ENCODE measurements at regions not wholly inside any gene's neighbourhood (a gene's known extent, or its start where the extent isn't known, plus 50 kb on each side); places are given as distances from the start of the nearest gene placed in this dataset.

DNA sequence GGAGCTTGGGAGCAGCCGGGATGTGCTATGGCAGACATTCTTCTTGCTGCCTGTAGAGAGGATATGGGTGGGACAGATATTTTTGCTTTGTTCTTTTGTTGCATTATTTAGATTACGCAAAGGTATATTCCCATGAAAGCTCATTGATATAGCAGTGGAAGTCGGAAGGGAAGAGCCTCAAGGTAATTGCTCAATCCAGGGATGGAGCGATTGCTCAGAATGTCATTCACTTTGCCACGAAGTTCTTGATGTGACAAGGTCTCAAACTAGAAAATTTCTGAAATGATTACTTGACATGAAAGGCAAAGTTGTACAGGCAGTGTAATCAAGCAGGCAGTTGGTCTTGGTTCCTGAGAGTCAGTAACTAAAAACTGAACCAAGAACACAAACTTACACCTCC lies 615.6 kb upstream of the CDH4 start:
- Mint-ChIP-seq H3K4me3 (no peak overlapping the region), H3K9me3 (no peaks in the 10 kb centered on the region), H3K27me3 (no peaks in the 10 kb centered on the region), H3K36me3 (ENCODE audit: insufficient read depth) (no peaks in the 10 kb centered on the region), H3K27ac (ENCODE audit: low read depth) (no peak overlapping the region), H3K4me1 (no peaks in the 10 kb centered on the region)
- ATAC-seq (replicated peaks; ENCODE audit: extremely low read depth, poor library complexity, severe bottlenecking) = no peak
- no peak for DNase-seq (ENCODE audit: low spot score in 2 of 2)

DNA sequence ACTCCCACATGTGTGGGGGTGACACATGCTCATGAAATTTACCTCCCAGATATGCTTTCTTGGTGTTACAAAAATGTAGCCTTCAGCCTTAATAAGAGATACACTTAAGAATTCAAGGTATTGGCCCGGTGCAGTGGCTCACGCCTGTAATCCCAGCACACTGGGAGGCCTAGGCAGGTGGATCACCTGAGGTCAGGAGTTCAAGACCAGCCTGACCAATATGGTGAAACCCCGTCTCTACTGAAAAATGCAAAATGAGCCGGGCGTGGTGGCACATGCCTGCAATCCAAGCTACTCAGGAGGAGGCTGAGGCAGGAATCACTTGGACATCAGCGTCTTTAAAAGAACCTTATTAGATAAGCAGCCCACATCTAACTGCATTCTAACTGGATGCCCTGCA lies 614.3 kb upstream of the CDH4 start:
- no peak overlapping the region for H3K27ac Mint-ChIP-seq (ENCODE audit: low read depth)

DNA sequence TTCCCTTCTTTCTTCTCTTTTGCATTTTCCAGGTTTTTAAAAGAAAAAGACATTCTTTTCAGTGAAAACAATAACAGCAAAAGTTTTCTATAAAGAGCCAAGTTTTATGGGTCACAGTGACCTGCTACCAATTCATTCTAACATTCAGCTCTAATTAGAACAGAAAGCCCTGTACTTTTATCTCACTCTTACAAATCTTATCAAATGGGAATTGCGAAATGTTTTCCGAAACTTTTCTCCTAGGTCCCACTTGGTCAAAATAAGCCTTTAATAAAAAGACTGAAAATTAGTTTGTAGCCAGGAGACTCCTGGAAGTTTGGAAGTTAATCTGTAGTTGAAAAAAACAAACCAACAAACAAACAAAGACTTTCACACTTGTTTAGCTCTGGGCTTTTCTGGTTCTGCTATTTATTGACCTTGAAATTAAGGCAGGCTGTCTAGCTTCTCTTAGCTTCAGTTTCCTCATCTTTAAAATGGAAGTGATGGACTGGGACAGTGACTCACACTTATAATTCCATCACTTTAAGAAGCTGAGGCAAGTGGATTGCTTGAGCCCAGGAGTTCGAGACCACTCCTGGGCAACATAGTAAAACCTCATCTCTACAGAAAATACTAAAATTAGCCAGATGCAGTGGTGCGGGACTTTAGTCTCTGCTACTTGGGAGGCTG lies 613.5 kb upstream of the CDH4 start:
- DNase-seq (ENCODE audit: low spot score in 2 of 2) (no peak), ATAC-seq (replicated peaks; ENCODE audit: extremely low read depth, poor library complexity, severe bottlenecking) (no peak)
- Mint-ChIP-seq H3K4me3 (no peak overlapping the region), H3K9me3 (no peaks in the 10 kb centered on the region), H3K27ac (ENCODE audit: low read depth) (no peak overlapping the region), H3K36me3 (ENCODE audit: insufficient read depth) (no peaks in the 10 kb centered on the region), H3K4me1 (no peaks in the 10 kb centered on the region), H3K27me3 (peaks cover 18% of the 10 kb centered on the region)

More for the DNA sequence above, 614.3 kb upstream of the CDH4 start:
- peaks cover 12% of the 10 kb centered on the region for H3K27me3 Mint-ChIP-seq
- no peak for DNase-seq (ENCODE audit: low spot score in 2 of 2)
- no peaks in the 10 kb centered on the region for H3K4me1 Mint-ChIP-seq
- H3K4me3 Mint-ChIP-seq = no peak overlapping the region
- no peak for ATAC-seq (replicated peaks; ENCODE audit: extremely low read depth, poor library complexity, severe bottlenecking)
- no peaks in the 10 kb centered on the region for H3K9me3 Mint-ChIP-seq
- no peaks in the 10 kb centered on the region for H3K36me3 Mint-ChIP-seq (ENCODE audit: insufficient read depth)

DNA sequence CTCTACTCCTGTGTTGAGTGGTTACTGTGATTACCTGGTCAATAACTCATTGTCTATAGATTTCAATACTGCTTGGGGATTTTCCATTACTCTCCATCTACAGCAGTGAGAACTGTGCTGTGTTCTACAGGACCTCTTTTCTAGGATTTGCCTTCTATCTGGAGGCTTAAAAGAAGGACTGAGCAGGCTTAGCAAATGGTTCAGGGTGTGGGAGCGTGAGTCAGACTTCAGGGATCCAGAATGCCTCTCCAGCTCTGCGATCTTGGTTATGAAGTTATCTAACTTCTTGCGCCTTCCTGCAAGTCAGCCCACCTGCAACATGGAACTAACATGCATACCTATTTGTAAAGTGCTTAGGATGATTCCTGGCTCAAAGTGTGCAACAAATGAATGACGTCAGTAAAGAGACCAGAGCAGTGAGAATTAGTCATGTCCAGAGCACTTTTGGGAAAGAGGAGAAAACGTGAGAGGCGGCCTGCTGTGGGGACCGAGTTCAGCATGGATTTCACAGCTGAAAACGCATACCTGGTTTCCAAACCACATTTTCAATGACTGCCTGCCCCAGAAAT lies 610.1 kb upstream of the CDH4 start:
- Mint-ChIP-seq H3K4me1 (no peaks in the 10 kb centered on the region), H3K9me3 (no peaks in the 10 kb centered on the region), H3K4me3 (no peak overlapping the region), H3K36me3 (ENCODE audit: insufficient read depth) (no peaks in the 10 kb centered on the region), H3K27ac (ENCODE audit: low read depth) (no peak overlapping the region), H3K27me3 (peaks cover 18% of the 10 kb centered on the region)
- ATAC-seq (replicated peaks; ENCODE audit: extremely low read depth, poor library complexity, severe bottlenecking) (no peak), DNase-seq (ENCODE audit: low spot score in 2 of 2) (no peak)

DNA sequence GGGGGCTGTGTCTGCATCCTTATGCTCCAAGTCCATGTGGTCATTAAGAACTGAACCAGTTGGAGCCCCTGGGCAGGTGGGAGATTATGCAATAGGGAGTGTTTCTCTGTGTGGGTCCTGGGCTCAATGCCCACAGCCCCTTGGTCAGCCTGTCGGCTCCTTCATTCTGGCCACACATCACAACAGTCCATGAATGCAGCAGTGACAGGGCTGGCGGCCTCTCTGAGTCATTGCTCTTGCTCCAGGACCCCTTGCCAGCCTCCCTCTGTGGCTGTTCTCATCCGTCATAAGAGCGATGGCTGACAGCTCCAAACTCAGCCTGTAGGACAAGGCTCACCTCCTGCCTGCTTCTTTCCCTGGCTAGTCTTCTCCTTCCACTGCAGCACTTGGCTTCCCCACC lies 609.5 kb upstream of the CDH4 start:
- DNase-seq (ENCODE audit: low spot score in 2 of 2) (no peak), ATAC-seq (replicated peaks; ENCODE audit: extremely low read depth, poor library complexity, severe bottlenecking) (no peak)
- H3K36me3 Mint-ChIP-seq (ENCODE audit: insufficient read depth) = no peaks in the 10 kb centered on the region
- no peaks in the 10 kb centered on the region for H3K9me3 Mint-ChIP-seq
- H3K4me1 Mint-ChIP-seq = no peaks in the 10 kb centered on the region
- no peak overlapping the region for H3K27ac Mint-ChIP-seq (ENCODE audit: low read depth)
- peaks cover 18% of the 10 kb centered on the region for H3K27me3 Mint-ChIP-seq
- H3K4me3 Mint-ChIP-seq = no peak overlapping the region

DNA sequence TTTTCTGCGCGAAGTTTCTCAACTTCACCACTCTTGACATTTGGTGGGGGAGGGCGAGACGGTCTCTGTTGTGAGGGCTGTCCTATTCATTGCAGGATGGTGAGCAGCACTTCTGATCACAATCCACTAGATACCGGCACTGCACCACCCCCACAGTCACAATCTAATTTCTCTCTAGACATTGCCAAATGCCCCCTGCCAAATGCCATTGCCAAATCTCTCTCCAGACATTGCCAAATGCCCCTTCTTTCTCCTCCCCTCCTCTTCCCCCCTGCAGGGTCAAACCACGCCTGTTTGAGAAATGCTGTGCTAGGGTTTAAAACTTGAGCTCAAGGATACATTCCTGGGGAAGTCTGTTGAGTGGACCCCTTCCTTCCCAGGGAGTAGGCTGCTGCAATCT lies 603.5 kb upstream of the CDH4 start:
- Mint-ChIP-seq H3K27me3 (peaks cover 6% of the 10 kb centered on the region), H3K4me3 (no peak overlapping the region), H3K27ac (ENCODE audit: low read depth) (no peak overlapping the region), H3K4me1 (no peaks in the 10 kb centered on the region), H3K36me3 (ENCODE audit: insufficient read depth) (no peaks in the 10 kb centered on the region), H3K9me3 (peaks cover 6% of the 10 kb centered on the region)
- DNase-seq (ENCODE audit: low spot score in 2 of 2) (no peak), ATAC-seq (replicated peaks; ENCODE audit: extremely low read depth, poor library complexity, severe bottlenecking) (no peak)

DNA sequence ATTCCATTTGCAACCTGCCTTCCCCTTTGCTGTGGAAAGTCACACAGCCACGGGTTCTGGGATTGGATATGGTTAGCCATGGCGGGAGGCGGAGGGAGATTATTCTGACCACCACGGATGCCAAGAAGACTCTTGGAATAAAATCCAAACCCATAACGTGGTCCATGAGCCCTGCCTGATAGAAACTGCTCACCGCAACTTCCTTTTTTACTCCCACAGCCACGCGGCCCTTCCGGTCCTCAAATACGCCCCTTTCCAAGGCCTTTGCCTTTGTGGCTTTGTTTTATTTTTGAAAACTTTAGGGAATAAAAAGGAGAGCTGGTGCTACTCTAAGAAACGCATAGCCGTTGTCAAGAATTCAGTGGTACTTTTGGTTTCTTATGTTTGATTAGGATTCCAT lies 602.5 kb upstream of the CDH4 start:
- Mint-ChIP-seq H3K4me1 (no peaks in the 10 kb centered on the region), H3K4me3 (no peak overlapping the region), H3K27me3 (peaks cover 6% of the 10 kb centered on the region), H3K36me3 (ENCODE audit: insufficient read depth) (no peaks in the 10 kb centered on the region), H3K9me3 (peaks cover 6% of the 10 kb centered on the region), H3K27ac (ENCODE audit: low read depth) (no peak overlapping the region)
- DNase-seq (ENCODE audit: low spot score in 2 of 2) (no peak), ATAC-seq (replicated peaks; ENCODE audit: extremely low read depth, poor library complexity, severe bottlenecking) (no peak)

DNA sequence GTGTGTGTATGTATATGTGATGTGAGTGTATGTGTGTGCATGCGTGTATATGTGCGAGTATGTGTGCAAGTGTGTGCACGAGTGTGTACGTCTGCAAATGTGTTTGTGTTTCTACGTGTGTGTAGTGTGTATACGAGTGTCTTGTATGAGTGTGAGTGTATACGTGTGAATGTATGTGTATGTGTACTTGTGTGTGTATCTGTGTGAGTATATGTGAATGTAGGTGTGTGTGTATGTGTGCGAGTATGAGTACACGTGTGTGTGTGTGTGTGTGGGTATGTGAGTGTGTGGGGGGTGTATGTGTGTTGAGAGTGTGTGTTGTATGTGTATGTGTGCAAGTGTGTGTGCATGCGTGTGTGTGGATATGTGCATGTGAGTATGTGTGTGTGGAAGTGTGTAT lies 602.0 kb upstream of the CDH4 start:
- H3K27ac Mint-ChIP-seq (ENCODE audit: low read depth) = no peak overlapping the region
- DNase-seq (ENCODE audit: low spot score in 2 of 2) = no peak
- peaks cover 6% of the 10 kb centered on the region for H3K9me3 Mint-ChIP-seq
- H3K4me1 Mint-ChIP-seq = no peaks in the 10 kb centered on the region
- H3K36me3 Mint-ChIP-seq (ENCODE audit: insufficient read depth) = no peaks in the 10 kb centered on the region
- H3K4me3 Mint-ChIP-seq = no peak overlapping the region
- peaks cover 6% of the 10 kb centered on the region for H3K27me3 Mint-ChIP-seq
- ATAC-seq (replicated peaks; ENCODE audit: extremely low read depth, poor library complexity, severe bottlenecking) = no peak

DNA sequence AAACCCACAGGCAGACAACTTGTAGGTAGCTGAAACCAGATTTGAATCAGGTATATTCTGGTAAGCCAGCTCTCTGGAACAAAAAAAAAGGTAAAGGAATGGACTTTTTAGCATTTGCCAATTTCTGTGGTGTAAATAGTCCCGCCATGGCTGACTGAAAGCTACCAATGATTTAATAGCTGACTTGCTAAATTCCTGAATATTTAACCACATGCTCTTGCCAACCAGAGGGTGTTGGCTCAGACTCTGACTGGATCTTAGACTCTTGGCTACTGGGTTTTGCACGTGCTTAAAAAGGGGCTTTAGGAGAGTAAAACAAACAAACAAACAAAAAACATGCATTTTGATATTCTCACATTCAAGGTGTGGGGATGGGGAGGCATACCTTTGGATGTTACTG lies 600.0 kb upstream of the CDH4 start:
- H3K4me3 Mint-ChIP-seq = no peak overlapping the region
- no peaks in the 10 kb centered on the region for H3K4me1 Mint-ChIP-seq
- ATAC-seq (replicated peaks; ENCODE audit: extremely low read depth, poor library complexity, severe bottlenecking) = no peak
- H3K36me3 Mint-ChIP-seq (ENCODE audit: insufficient read depth) = no peaks in the 10 kb centered on the region
- peaks cover 17% of the 10 kb centered on the region for H3K27me3 Mint-ChIP-seq
- no peak for DNase-seq (ENCODE audit: low spot score in 2 of 2)
- H3K27ac Mint-ChIP-seq (ENCODE audit: low read depth) = no peak overlapping the region
- H3K9me3 Mint-ChIP-seq = peaks cover 6% of the 10 kb centered on the region

DNA sequence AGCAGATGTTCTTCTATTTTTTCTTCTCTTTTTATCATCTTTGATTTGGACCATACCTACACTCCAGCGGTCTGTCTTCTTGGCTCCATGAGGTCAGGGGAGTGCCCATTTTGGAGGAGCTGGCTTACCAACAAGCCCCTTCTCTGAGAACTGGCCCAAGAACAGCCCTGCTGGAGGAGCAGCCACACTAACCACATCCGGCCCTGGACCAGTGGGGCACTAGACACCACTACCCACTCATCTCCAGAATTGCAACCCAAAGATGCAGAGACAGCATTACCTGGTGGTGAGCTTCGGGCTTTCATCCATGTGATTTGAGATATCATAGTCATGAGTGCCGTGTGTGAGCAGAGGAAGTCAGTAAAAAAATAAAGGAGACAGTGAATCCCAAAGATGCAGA lies 599.4 kb upstream of the CDH4 start:
- H3K27ac Mint-ChIP-seq (ENCODE audit: low read depth) = no peak overlapping the region
- no peak for DNase-seq (ENCODE audit: low spot score in 2 of 2)
- H3K4me1 Mint-ChIP-seq = no peaks in the 10 kb centered on the region
- no peak for ATAC-seq (replicated peaks; ENCODE audit: extremely low read depth, poor library complexity, severe bottlenecking)
- H3K36me3 Mint-ChIP-seq (ENCODE audit: insufficient read depth) = no peaks in the 10 kb centered on the region
- peaks cover 6% of the 10 kb centered on the region for H3K9me3 Mint-ChIP-seq
- H3K27me3 Mint-ChIP-seq = peaks cover 17% of the 10 kb centered on the region
- H3K4me3 Mint-ChIP-seq = no peak overlapping the region

DNA sequence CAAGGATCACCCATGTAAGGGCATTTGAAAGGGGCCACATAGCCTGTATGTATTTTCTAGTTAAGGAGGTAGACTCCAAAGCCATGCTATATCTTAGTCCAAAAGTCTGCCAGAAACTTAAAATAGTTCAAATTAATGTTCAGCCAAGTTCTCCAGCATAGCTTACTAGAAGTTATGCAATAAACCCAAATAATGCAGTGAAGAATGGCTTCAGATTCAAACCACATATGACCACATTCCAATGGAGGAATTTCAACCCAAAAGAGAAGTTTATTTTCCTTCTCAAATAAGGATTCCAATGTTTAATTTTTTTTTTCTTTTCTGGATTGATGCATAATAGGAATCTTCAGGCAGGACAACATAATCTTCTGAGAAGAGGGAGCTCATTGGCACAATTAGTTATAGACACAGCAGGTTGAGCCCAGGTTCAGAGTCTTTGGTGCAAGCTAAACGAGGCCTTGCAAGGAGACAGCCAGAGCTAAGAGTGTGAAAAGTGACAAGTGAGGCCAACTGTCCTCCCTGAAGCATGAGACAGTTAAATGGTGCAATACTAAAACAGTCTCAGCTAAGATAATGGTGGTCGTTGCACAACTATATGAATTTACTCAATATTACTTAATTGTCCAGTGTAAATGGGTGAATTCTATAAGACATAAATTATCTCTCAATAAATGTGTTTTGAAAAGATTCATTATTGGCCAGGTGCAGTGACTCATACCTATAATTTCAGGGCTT lies 598.8 kb upstream of the CDH4 start:
- DNase-seq (ENCODE audit: low spot score in 2 of 2) = no peak

DNA sequence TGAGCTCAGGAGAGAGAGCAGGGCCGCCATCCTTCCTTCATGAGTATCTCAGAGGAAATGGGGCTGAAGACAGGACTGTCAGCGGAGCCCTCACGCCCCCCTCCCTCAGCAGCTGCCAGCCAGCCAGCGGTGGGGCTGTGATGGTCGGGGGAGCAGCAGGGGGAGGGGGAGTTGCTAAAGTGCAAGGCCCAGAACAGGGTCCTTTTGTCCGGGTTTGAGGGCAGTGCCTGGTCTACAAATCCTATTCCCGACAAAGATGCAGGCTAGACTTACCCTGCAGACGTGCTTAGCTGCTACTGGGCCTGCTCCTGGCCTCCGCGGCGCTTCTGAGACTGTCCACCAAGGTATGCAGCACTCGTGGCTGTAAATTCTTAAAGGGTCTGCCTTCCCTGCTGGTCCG lies 593.4 kb upstream of the CDH4 start:
- no peaks in the 10 kb centered on the region for H3K36me3 Mint-ChIP-seq (ENCODE audit: insufficient read depth)
- H3K9me3 Mint-ChIP-seq = no peaks in the 10 kb centered on the region
- H3K4me3 Mint-ChIP-seq = no peak overlapping the region
- no peaks in the 10 kb centered on the region for H3K4me1 Mint-ChIP-seq
- DNase-seq (ENCODE audit: low spot score in 2 of 2) = no peak
- peaks cover 21% of the 10 kb centered on the region for H3K27me3 Mint-ChIP-seq
- peak; percentile 14 for ATAC-seq (replicated peaks; ENCODE audit: extremely low read depth, poor library complexity, severe bottlenecking)
- H3K27ac Mint-ChIP-seq (ENCODE audit: low read depth) = no peak overlapping the region

More for the DNA sequence above, 598.8 kb upstream of the CDH4 start:
- Mint-ChIP-seq H3K9me3 (peaks cover 6% of the 10 kb centered on the region), H3K27ac (ENCODE audit: low read depth) (no peak overlapping the region), H3K4me3 (no peak overlapping the region), H3K36me3 (ENCODE audit: insufficient read depth) (no peaks in the 10 kb centered on the region), H3K27me3 (peaks cover 17% of the 10 kb centered on the region), H3K4me1 (no peaks in the 10 kb centered on the region)
- no peak for ATAC-seq (replicated peaks; ENCODE audit: extremely low read depth, poor library complexity, severe bottlenecking)

DNA sequence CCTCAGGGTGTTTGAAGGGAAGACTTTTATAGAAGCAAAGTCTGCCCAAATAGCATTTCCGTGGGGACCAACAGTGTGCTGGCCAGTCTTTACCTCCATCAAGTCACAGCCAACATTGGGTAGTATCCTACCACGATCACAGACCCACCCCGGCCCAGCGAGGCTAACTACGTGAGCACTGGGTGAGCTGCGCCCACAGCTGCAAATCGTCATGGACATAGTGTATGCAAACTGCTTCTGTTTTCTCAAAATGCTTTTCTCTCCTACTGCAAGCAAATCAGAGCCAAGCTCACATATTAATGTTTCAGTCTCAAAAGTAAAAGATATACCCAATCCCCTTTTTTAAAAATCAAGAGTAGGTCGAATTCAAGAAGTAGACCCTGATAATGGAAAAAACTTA lies 592.8 kb upstream of the CDH4 start:
- no peak overlapping the region for H3K27ac Mint-ChIP-seq (ENCODE audit: low read depth)
- no peaks in the 10 kb centered on the region for H3K9me3 Mint-ChIP-seq
- ATAC-seq (replicated peaks; ENCODE audit: extremely low read depth, poor library complexity, severe bottlenecking) (no peak), DNase-seq (ENCODE audit: low spot score in 2 of 2) (no peak)
- peaks cover 21% of the 10 kb centered on the region for H3K27me3 Mint-ChIP-seq
- no peaks in the 10 kb centered on the region for H3K36me3 Mint-ChIP-seq (ENCODE audit: insufficient read depth)
- H3K4me1 Mint-ChIP-seq = no peaks in the 10 kb centered on the region
- H3K4me3 Mint-ChIP-seq = no peak overlapping the region
